ENCODE measurements at regions not wholly inside any gene's neighbourhood (a gene's known extent, or its start where the extent isn't known, plus 50 kb on each side); places are given as distances from the start of the nearest gene placed in this dataset.

DNA sequence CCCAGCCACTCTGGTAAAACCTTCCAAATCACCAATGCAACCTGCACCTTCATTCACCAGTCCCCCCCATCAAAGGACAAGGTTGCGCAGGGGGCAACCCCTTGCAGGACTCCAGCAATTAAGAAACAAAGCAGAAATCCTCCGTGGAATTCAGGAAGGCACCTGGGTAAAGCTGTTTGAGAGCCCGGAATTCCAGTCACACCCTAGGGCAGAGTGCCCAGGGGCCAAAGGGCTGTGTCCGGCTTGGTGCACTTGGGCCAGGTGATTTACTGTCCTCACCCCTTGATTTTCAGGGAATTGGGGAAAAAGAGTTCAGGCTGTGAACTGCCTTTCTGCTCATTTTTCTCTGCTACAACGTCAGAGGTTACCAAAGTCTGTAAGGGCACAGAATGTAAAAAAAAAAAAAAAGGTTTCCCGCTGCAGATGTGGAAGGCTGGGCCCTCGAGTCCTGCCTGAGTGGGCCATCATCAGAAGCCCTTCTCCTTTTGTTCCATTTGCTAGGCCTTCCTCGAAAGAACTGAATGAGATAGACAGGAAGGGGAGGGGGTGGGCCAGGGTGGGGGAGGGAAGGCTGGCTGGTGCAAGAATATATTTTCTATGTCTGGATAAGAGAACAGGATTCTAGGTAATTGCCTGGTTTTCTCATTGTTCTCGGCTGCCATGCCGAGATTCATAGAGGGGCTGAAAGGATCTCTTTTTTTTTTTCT lies 266.5 kb upstream of the PSMD7 start:
- H3K4me3 ChIP-seq = no peak overlapping the region
- WGBS = 42% methylated on average over 10 of the region's 10 CpGs
- DNase-seq (ENCODE audit: low spot score in 2 of 2) = no peak
- H3K27me3 ChIP-seq = peaks cover 26% of the 10 kb centered on the region
- H3K36me3 ChIP-seq = no peaks in the 10 kb centered on the region
- H3K27ac ChIP-seq = no peak overlapping the region
- no peaks in the 10 kb centered on the region for H3K4me1 ChIP-seq
- H3K9me3 ChIP-seq = no peaks in the 10 kb centered on the region
- no peak for TF ChIP-seq POLR2A (IDR thresholded peaks at IDR 0.05)
- TF ChIP-seq CTCF (IDR thresholded peaks at IDR 0.05) = no peak
- no peak for TF ChIP-seq POLR2AphosphoS5 (IDR thresholded peaks at IDR 0.05)
- no peak for TF ChIP-seq EP300 (IDR thresholded peaks at IDR 0.05)

- Histone ChIP-seq H3K4me3 (no peak overlapping the region), H3K36me3 (no peaks in the 10 kb centered on the region), H3K4me1 (no peaks in the 10 kb centered on the region), H3K27me3 (peaks cover 28% of the 10 kb centered on the region), H3K9me3 (no peaks in the 10 kb centered on the region), H3K27ac (no peak overlapping the region)
- WGBS = 67% methylated on average over 9 of the region's 9 CpGs
- TF ChIP-seq CTCF (IDR thresholded peaks at IDR 0.05) (no peak), POLR2AphosphoS5 (IDR thresholded peaks at IDR 0.05) (no peak), POLR2A (IDR thresholded peaks at IDR 0.05) (no peak), EP300 (IDR thresholded peaks at IDR 0.05) (no peak)
- no peak for DNase-seq (ENCODE audit: low spot score in 2 of 2)
Measured at GRCh38 chr16:74029115-74029792, 267.4 kb upstream of the PSMD7 start.

GRCh38 chr16:74026373-74027281 lies 270.0 kb upstream of the PSMD7 start:
- H3K27ac ChIP-seq = no peak overlapping the region
- H3K9me3 ChIP-seq = no peaks in the 10 kb centered on the region
- no peak for DNase-seq (ENCODE audit: low spot score in 2 of 2)
- TF ChIP-seq EP300 (IDR thresholded peaks at IDR 0.05) = no peak
- no peak for TF ChIP-seq POLR2A (IDR thresholded peaks at IDR 0.05)
- TF ChIP-seq POLR2AphosphoS5 (IDR thresholded peaks at IDR 0.05) = no peak
- TF ChIP-seq CTCF (IDR thresholded peaks at IDR 0.05) = no peak
- H3K36me3 ChIP-seq = no peaks in the 10 kb centered on the region
- no peak overlapping the region for H3K4me3 ChIP-seq
- 36% methylated on average over 6 of the region's 6 CpGs for WGBS
- peaks cover 27% of the 10 kb centered on the region for H3K27me3 ChIP-seq
- no peaks in the 10 kb centered on the region for H3K4me1 ChIP-seq

DNA sequence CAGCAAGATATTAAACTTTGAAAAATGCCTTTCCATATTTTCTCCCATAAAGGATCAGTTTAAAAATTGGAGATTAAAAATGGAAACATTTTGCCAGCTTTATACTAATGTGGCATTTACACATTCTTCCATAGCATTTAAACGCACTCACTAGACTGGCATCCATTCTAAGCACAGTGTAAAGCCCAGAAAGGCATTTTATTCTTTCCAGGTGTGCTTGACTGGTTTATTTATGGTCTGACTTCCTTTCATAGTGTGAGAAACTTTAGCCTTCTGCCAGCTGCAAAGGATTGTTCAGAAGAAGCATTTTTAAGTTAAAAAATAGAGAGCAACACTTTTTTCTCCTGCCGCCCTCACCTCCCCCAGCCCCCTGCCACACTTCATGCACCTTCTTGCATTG lies 271.7 kb upstream of the PSMD7 start:
- no peak overlapping the region for H3K4me3 ChIP-seq
- 28% methylated on average over 2 of the region's 2 CpGs for WGBS
- H3K4me1 ChIP-seq = no peaks in the 10 kb centered on the region
- DNase-seq (ENCODE audit: low spot score in 2 of 2) = no peak
- H3K36me3 ChIP-seq = no peaks in the 10 kb centered on the region
- H3K27ac ChIP-seq = no peak overlapping the region
- H3K27me3 ChIP-seq = peaks cover 20% of the 10 kb centered on the region
- no peaks in the 10 kb centered on the region for H3K9me3 ChIP-seq
- TF ChIP-seq POLR2A (IDR thresholded peaks at IDR 0.05) (no peak), EP300 (IDR thresholded peaks at IDR 0.05) (no peak), POLR2AphosphoS5 (IDR thresholded peaks at IDR 0.05) (no peak), CTCF (IDR thresholded peaks at IDR 0.05) (no peak)

Measured in suprapubic skin (tissue), 4 donors.